GM06990 (cell line): ENCODE measurements at regions not wholly inside any gene's neighbourhood (a gene's known extent, or its start where the extent isn't known, plus 50 kb on each side); places are given as distances from the start of the nearest gene placed in this dataset.

Experiments
- DNase-seq: peaks from one replicate; pipeline ENCODE4 v3.0.0-alpha.2; 2011; ENCODE audit not compliant: insufficient read length; ENCODE audit errors: extremely low read depth
- H3K27me3 ChIP-seq: replicated peaks from 2 replicates; pipeline ENCODE4 v1.6.0; 2011; ENCODE audit warnings: low read length; ENCODE audit not compliant: control insufficient read depth, insufficient read depth
- H3K36me3 ChIP-seq: 2 replicates; pipeline ENCODE4 v1.5.1; 2011; ENCODE audit warnings: low read length; ENCODE audit not compliant: control insufficient read depth, insufficient read depth
- H3K4me3 ChIP-seq: replicated peaks from 2 replicates; pipeline ENCODE4 v1.5.1; 2011; ENCODE audit warnings: low read depth, mild to moderate bottlenecking, control low read depth, low read length
- TF ChIP-seq, protein P1 (sequence below): IDR thresholded peaks from 2 replicates; pipeline ENCODE4 v1.5.1; 2011; ENCODE audit warnings: low read length, control low read depth, mild to moderate bottlenecking, inconsistent platforms; ENCODE audit not compliant: insufficient read depth, poor library complexity, severe bottlenecking

DNA sequence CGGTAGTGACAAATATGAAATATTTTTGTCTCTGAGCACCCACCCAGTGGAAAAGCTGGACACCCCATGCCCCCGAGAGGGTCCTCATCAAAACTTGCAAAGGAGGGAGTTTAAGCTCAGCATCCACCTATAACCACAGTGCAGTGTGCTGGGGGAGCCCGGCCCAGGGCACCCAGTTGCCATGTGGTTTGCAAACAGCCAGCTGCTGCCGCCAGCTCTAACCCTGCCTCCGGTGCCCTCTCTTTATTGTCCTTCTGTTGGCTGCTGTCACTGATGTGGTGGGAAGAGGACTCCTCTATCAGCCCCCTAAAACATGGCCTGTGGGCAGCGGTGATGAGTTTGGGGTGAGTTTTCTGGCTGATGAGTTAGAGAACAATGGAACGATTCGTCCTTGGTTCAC lies 160.9 kb upstream of the MVB12B start:
- Histone ChIP-seq H3K27me3 (no peaks in the 10 kb centered on the region; the same call in none of the 2 replicates), H3K4me3 (no peak overlapping the region)

DNA sequence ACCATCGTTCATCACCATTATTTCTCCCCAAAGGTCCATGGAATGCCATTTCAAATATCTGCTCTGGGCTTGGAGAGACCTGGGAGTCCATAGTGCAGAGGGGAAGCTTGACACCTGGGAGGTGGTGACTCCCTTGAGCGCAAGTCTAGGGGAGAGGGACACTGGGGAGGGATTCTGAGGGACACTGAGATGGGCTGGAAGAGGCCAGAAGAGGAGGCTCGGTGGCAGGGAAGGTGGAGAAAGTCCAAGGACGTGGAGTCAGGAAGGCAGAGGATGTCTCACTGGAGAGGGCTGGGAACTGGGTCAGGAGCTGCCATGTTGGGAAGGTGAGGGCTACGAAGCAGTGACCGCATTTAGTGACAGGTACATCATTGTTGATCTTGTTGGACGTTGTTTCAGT lies 160.3 kb upstream of the MVB12B start:
- no peak overlapping the region for H3K4me3 ChIP-seq
- TF ChIP-seq, protein P1, sequence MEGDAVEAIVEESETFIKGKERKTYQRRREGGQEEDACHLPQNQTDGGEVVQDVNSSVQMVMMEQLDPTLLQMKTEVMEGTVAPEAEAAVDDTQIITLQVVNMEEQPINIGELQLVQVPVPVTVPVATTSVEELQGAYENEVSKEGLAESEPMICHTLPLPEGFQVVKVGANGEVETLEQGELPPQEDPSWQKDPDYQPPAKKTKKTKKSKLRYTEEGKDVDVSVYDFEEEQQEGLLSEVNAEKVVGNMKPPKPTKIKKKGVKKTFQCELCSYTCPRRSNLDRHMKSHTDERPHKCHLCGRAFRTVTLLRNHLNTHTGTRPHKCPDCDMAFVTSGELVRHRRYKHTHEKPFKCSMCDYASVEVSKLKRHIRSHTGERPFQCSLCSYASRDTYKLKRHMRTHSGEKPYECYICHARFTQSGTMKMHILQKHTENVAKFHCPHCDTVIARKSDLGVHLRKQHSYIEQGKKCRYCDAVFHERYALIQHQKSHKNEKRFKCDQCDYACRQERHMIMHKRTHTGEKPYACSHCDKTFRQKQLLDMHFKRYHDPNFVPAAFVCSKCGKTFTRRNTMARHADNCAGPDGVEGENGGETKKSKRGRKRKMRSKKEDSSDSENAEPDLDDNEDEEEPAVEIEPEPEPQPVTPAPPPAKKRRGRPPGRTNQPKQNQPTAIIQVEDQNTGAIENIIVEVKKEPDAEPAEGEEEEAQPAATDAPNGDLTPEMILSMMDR, result no peak
- no peaks in the 10 kb centered on the region; the same call in none of the 2 replicates for H3K27me3 ChIP-seq
- no peak for DNase-seq
- no peaks in the 10 kb centered on the region for H3K36me3 ChIP-seq

More for the DNA sequence above, 160.9 kb upstream of the MVB12B start:
- TF ChIP-seq, protein P1, result no peak
- H3K36me3 ChIP-seq, result no peaks in the 10 kb centered on the region
- no peak for DNase-seq

DNA sequence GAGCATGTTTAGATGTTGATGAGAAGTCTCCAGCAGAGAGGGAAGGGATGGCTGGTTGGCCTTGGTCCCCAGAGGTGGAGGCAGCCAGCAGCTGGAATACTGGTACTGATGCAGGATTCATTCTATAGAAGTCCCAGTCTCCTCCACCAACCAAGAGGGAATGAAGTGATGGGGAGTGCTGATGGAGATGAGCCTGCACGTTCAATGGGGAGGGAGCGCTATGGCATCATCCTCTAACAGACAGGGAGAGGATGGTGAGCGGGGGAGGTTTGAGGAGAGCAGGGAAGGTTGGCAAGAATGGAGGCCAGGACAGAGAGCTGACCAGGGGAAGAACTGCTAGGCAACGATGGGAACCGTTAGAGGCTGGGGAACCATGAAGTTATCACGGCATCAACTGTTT lies 159.8 kb upstream of the MVB12B start:
- TF ChIP-seq, protein P1, result no peak
- Histone ChIP-seq H3K27me3 (no peaks in the 10 kb centered on the region; the same call in none of the 2 replicates), H3K4me3 (no peak overlapping the region), H3K36me3 (no peaks in the 10 kb centered on the region)
- DNase-seq, result no peak

DNA sequence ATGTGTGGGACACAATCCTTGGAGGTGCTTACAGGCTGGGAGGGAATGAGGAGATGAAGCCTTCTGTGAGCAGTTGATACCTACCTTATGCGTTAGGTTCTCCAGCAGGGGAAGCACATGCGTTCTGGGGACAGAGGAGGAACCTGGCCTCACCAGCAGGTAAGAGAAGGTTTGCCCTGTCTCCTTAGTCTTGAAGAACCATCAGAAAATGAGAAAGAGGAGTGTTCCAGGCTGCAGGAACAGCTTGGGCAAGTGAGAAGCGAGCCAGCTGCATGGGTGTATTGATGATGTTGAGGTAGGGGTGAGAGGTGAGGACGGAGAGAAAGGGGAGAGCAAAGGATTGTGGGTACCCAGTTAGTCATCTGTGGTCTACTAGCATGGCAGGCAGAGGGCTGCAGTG lies 156.9 kb upstream of the MVB12B start:
- no peak for DNase-seq
- TF ChIP-seq, protein P1, result no peak
- H3K27me3 ChIP-seq, result no peaks in the 10 kb centered on the region; the same call in none of the 2 replicates
- H3K36me3 ChIP-seq, result no peaks in the 10 kb centered on the region
- no peak overlapping the region for H3K4me3 ChIP-seq

DNA sequence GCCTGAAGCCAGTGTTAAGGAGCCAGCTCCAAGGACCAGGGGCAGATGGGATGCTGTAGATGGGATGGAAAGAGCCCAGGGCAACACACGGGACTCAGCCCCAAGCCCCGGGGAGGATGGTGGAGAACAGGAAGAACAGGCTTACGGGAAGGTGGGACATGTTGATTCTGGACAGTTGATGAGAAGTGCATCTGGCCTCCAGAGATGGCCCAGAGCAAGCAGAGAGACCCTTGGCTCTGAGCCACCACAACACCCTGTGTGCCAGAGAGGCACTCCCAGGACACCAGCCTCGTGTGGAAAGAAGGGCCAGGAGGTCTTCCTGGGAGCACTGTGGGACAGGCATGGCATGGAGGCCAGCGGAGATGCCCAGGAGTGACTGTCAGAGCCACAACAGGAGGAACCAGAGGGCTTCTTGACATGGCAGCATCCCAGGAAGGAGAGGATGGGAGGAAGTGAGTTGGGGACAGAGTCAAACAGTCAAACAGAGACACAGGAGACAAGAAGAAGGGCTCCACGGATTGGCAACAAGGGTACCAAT lies 156.3 kb upstream of the MVB12B start:
- no peak overlapping the region for H3K4me3 ChIP-seq
- DNase-seq, result no peak
- no peaks in the 10 kb centered on the region; the same call in none of the 2 replicates for H3K27me3 ChIP-seq
- no peaks in the 10 kb centered on the region for H3K36me3 ChIP-seq
- TF ChIP-seq, protein P1, result no peak

DNA sequence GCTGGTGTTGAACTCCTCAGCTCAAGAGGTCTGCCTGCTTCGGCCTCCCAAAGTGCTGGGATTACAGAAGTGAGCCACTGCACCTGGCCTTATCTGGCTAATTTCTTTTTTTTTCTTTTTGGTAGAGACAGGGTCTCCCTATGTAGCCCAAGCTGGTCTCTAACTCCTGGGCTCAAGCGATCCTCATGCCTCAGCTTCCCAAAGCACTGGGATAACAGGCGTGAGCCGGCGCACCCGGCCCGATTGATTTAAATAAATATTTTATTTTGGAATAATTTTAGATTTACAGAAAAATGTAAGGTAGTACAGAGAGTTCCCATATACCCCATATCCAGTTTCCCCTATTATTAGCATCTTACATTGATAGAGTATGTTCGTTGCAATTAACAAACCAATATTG lies 155.0 kb upstream of the MVB12B start:
- TF ChIP-seq, protein P1, result no peak
- Histone ChIP-seq H3K36me3 (no peaks in the 10 kb centered on the region), H3K27me3 (no peaks in the 10 kb centered on the region; the same call in 1 of the 2 replicates), H3K4me3 (no peak overlapping the region)
- no peak for DNase-seq
